ENCODE measurements at regions not wholly inside any gene's neighbourhood (a gene's known extent, or its start where the extent isn't known, plus 50 kb on each side); places are given as distances from the start of the nearest gene placed in this dataset.

DNA sequence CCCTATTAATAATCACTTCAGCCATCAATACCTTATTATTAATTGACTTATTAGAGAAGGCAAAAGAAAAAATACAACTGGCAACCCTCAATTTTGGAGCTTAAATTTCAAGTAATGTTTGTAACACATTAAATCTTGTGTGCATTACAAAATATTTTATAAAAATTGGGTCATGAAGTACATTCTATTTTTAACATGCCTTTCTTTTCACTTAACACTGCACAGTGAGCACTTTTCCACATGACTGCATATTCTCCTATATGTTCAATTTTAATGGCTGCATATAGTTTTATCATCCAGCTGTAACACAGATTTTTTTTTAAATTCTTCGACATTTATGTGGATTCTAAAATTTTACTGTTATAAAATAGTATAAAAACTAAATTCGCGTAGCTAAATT lies 92.5 kb downstream of the SLC17A6 start:
- TF ChIP-seq EZH2phosphoT487 (IDR thresholded peaks at IDR 0.05) (no peak), EZH2 (IDR thresholded peaks at IDR 0.05) (no peak)
- TF ChIP-seq, protein P1, sequence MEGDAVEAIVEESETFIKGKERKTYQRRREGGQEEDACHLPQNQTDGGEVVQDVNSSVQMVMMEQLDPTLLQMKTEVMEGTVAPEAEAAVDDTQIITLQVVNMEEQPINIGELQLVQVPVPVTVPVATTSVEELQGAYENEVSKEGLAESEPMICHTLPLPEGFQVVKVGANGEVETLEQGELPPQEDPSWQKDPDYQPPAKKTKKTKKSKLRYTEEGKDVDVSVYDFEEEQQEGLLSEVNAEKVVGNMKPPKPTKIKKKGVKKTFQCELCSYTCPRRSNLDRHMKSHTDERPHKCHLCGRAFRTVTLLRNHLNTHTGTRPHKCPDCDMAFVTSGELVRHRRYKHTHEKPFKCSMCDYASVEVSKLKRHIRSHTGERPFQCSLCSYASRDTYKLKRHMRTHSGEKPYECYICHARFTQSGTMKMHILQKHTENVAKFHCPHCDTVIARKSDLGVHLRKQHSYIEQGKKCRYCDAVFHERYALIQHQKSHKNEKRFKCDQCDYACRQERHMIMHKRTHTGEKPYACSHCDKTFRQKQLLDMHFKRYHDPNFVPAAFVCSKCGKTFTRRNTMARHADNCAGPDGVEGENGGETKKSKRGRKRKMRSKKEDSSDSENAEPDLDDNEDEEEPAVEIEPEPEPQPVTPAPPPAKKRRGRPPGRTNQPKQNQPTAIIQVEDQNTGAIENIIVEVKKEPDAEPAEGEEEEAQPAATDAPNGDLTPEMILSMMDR (IDR thresholded peaks at IDR 0.05), result no peak
- H3K27me3 Mint-ChIP-seq (ENCODE audit: insufficient read depth, low read depth), result peaks cover 9% of the 10 kb centered on the region

DNA sequence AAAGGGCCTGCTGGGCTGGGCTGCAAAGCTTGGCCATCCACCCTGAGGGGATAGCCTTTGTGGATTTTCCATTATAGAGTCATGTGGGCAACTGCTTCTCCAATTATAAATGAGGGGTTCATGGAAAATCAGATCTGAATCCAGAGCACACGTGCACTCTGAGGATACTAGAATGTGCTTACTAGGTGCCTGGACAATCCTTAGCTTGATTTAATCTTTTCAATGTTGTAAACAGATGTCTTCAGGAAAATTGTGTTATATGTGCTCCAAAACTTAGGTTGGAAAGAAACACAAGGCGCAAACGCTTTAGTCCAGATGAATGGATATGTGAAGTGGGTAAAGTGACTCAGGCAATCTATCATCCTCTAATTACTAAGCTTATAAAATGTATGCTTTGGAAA lies 92.0 kb downstream of the SLC17A6 start:
- Histone ChIP-seq H3K27me3 (no peaks in the 10 kb centered on the region), H3K79me2 (ENCODE audit: low read depth) (no peaks in the 10 kb centered on the region), H3F3A (ENCODE audit: low read depth) (no peaks in the 10 kb centered on the region), H3K4me2 (no peak overlapping the region), H3K9ac (no peak overlapping the region), H3K9me3 (ENCODE audit: low read depth) (no peaks in the 10 kb centered on the region), H2AFZ (replicated peaks) (no peak overlapping the region), H3K36me3 (no peaks in the 10 kb centered on the region), H4K20me1 (ENCODE audit: low read depth) (no peaks in the 10 kb centered on the region), H3K4me3 (no peak overlapping the region), H3K27ac (no peak overlapping the region), H3K4me1 (no peaks in the 10 kb centered on the region)
- Mint-ChIP-seq H3K27me3 (ENCODE audit: insufficient read depth, low read depth) (peaks cover 7% of the 10 kb centered on the region), H3K4me1 (peaks cover 27% of the 10 kb centered on the region), H3K9me3 (peaks cover 10% of the 10 kb centered on the region), H3K4me3 (no peak overlapping the region), H3K36me3 (no peaks in the 10 kb centered on the region), H3K27ac (no peak overlapping the region)
- no peak for DNase-seq (ENCODE audit: low spot score)
- TF ChIP-seq EZH2phosphoT487 (IDR thresholded peaks at IDR 0.05) (no peak), EZH2 (IDR thresholded peaks at IDR 0.05) (no peak)
- TF ChIP-seq, protein P1 (IDR thresholded peaks at IDR 0.05), result no peak

More for the DNA sequence above, 92.5 kb downstream of the SLC17A6 start:
- Histone ChIP-seq H3K4me3 (no peak overlapping the region), H3K4me1 (no peaks in the 10 kb centered on the region), H3K36me3 (no peaks in the 10 kb centered on the region), H3K79me2 (ENCODE audit: low read depth) (no peaks in the 10 kb centered on the region), H3K27ac (no peak overlapping the region), H3K9me3 (ENCODE audit: low read depth) (no peaks in the 10 kb centered on the region), H3K4me2 (no peak overlapping the region), H4K20me1 (ENCODE audit: low read depth) (no peaks in the 10 kb centered on the region), H3F3A (ENCODE audit: low read depth) (no peaks in the 10 kb centered on the region), H3K9ac (no peak overlapping the region), H2AFZ (replicated peaks) (no peak overlapping the region), H3K27me3 (no peaks in the 10 kb centered on the region)
- H3K4me1 Mint-ChIP-seq, result peaks cover 27% of the 10 kb centered on the region
- no peaks in the 10 kb centered on the region for H3K36me3 Mint-ChIP-seq
- H3K4me3 Mint-ChIP-seq, result no peak overlapping the region
- DNase-seq (ENCODE audit: low spot score), result no peak
- H3K27ac Mint-ChIP-seq, result no peak overlapping the region
- peaks cover 10% of the 10 kb centered on the region for H3K9me3 Mint-ChIP-seq

Measured in neural progenitor cell (in vitro differentiated cells).